KMS-11 (cell line): ENCODE measurements at regions not wholly inside any gene's neighbourhood (a gene's known extent, or its start where the extent isn't known, plus 50 kb on each side); places are given as distances from the start of the nearest gene placed in this dataset.

Experiments
- H2AFZ ChIP-seq: fragments of 200-600 bp; sonication (generic); 2 replicates; pipeline ENCODE4 v1.6.1; 2016; ENCODE audit warnings: antibody characterized with exemption, mixed run types, low read depth
- H3K27ac ChIP-seq: fragments of 200-600 bp; sonication (generic); 2 replicates; pipeline ENCODE4 v1.6.1; 2016; ENCODE audit warnings: mild to moderate bottlenecking, mixed run types
- H3K27me3 ChIP-seq: fragments of 200-600 bp; sonication (generic); 2 replicates; pipeline ENCODE4 v1.6.1; 2017; ENCODE audit warnings: mild to moderate bottlenecking, low read depth, mixed run types, moderate library complexity; ENCODE audit not compliant: insufficient read depth
- H3K36me3 ChIP-seq: fragments of 200-600 bp; sonication (generic); 2 replicates; pipeline ENCODE4 v1.6.1; 2017; ENCODE audit warnings: mild to moderate bottlenecking, mixed run types; ENCODE audit not compliant: insufficient read depth
- H3K4me1 ChIP-seq: fragments of 200-600 bp; sonication (generic); 2 replicates; pipeline ENCODE4 v1.6.1; 2016; ENCODE audit warnings: mild to moderate bottlenecking, low read depth, mixed run types; ENCODE audit not compliant: poor library complexity, severe bottlenecking
- H3K4me2 ChIP-seq: fragments of 200-600 bp; sonication (generic); 2 replicates; pipeline ENCODE4 v1.7.0; 2016; ENCODE audit warnings: mild to moderate bottlenecking, mixed run types
- H3K4me3 ChIP-seq: fragments of 200-600 bp; sonication (generic); IDR thresholded peaks from 2 replicates; pipeline ENCODE4 v1.6.1; 2017; ENCODE audit warnings: low read depth, low read length, mixed read lengths; ENCODE audit not compliant: insufficient read depth
- H3K79me2 ChIP-seq: fragments of 200-600 bp; sonication (generic); 2 replicates; pipeline ENCODE4 v1.6.1; 2016; ENCODE audit warnings: low read depth, mixed run types; ENCODE audit not compliant: insufficient read depth
- H3K9ac ChIP-seq: fragments of 200-600 bp; sonication (generic); 2 replicates; pipeline ENCODE4 v1.6.1; 2016; ENCODE audit warnings: mild to moderate bottlenecking, mixed run types
- H4K20me1 ChIP-seq: fragments of 200-600 bp; sonication (generic); 2 replicates; pipeline ENCODE4 v1.6.1; 2016; ENCODE audit warnings: mild to moderate bottlenecking, mixed run types; ENCODE audit not compliant: insufficient read depth
- CTCF ChIP-seq: fragments of 200-600 bp; sonication (generic); conservative IDR thresholded peaks from 2 replicates; pipeline ENCODE4 v1.6.1; 2017; ENCODE audit warnings: low read depth, mild to moderate bottlenecking, antibody characterized with exemption, low read length, moderate library complexity, mixed read lengths

GRCh38 chr5:91635950-91636734 is 253.0 kb upstream of the ARRDC3 start:
- H3K9ac ChIP-seq, result no peak overlapping the region
- H3K4me3 ChIP-seq, result no peak overlapping the region
- H3K4me1 ChIP-seq, result no peaks in the 10 kb centered on the region
- no peaks in the 10 kb centered on the region for H3K79me2 ChIP-seq
- H3K27ac ChIP-seq, result no peak overlapping the region
- no peak for TF ChIP-seq CTCF
- no peaks in the 10 kb centered on the region for H3K27me3 ChIP-seq
- no peak overlapping the region for H3K4me2 ChIP-seq
- H2AFZ ChIP-seq, result no peak overlapping the region
- no peaks in the 10 kb centered on the region for H4K20me1 ChIP-seq
- no peaks in the 10 kb centered on the region for H3K36me3 ChIP-seq

DNA sequence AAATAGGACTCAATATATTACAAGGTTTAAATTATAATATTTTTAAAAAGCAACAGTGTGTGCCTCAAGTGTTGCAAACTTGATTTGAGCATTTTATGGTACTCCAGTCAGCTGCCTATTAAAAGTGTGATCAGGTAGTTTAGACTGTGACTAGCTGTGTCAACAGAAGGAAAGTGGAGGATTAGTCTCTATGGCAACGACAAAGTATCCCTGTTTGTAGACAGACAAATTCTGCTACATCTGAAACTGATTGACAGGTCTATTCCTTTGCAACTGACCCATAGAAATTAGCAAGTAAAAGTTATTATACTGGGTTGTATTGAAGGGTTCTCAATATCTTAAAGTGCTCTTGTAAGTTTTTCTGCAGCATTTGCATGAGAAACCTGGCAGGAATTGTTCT is 249.8 kb upstream of the ARRDC3 start:
- H4K20me1 ChIP-seq, result no peaks in the 10 kb centered on the region
- TF ChIP-seq CTCF, result no peak
- H3K36me3 ChIP-seq, result no peaks in the 10 kb centered on the region
- H3K4me1 ChIP-seq, result no peaks in the 10 kb centered on the region
- no peak overlapping the region for H3K4me2 ChIP-seq
- no peaks in the 10 kb centered on the region for H3K79me2 ChIP-seq
- H3K9ac ChIP-seq, result no peak overlapping the region
- H3K4me3 ChIP-seq, result no peak overlapping the region
- no peak overlapping the region for H3K27ac ChIP-seq
- no peak overlapping the region for H2AFZ ChIP-seq
- no peaks in the 10 kb centered on the region for H3K27me3 ChIP-seq

DNA sequence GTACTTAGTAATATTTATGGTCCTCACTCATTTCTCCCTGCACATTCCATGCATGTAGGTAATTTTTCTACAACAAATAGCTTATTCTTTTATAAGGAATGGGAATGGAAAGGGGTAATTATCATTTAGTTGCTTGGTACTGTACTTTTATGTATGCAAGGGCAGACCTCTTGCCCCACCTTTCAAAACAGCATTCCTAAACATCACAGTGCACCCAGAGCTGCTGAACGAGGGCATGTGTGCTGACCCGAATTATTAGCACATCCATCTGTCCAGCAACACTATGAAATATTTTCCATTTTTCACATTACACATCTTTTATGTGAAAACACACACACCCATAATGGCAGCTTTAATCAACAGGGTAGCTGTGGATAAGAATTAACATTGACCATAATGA is 228.6 kb upstream of the ARRDC3 start:
- H3K4me1 ChIP-seq, result no peaks in the 10 kb centered on the region
- no peak overlapping the region for H2AFZ ChIP-seq
- TF ChIP-seq CTCF, result no peak
- no peak overlapping the region for H3K9ac ChIP-seq
- no peaks in the 10 kb centered on the region for H3K27me3 ChIP-seq
- no peaks in the 10 kb centered on the region for H3K79me2 ChIP-seq
- H3K4me2 ChIP-seq, result no peak overlapping the region
- no peak overlapping the region for H3K27ac ChIP-seq
- H3K36me3 ChIP-seq, result no peaks in the 10 kb centered on the region
- H4K20me1 ChIP-seq, result no peaks in the 10 kb centered on the region
- H3K4me3 ChIP-seq, result no peak overlapping the region

DNA sequence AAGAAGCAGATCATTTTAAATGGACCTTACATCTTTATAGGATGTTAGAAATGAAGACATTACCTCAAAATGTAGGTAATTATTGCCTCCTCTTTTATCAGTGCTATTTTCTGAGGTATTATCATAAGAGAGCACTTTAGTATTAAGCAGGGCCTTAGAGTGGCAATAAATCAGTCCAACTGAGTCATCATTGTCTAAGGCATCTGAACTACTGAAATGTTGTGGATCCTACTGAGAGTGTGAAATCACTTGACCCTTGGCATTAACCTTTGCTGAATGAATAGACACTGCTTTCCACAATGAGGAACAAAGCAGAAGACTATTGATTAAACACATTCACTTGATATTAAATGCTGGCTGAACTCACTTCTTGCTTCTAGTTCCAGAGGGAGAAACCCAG is 224.6 kb upstream of the ARRDC3 start:
- no peaks in the 10 kb centered on the region for H3K36me3 ChIP-seq
- H4K20me1 ChIP-seq, result no peaks in the 10 kb centered on the region
- H3K27me3 ChIP-seq, result no peaks in the 10 kb centered on the region
- H3K4me1 ChIP-seq, result no peaks in the 10 kb centered on the region
- H2AFZ ChIP-seq, result no peak overlapping the region
- no peak overlapping the region for H3K4me3 ChIP-seq
- no peak overlapping the region for H3K4me2 ChIP-seq
- no peaks in the 10 kb centered on the region for H3K79me2 ChIP-seq
- TF ChIP-seq CTCF, result no peak
- H3K9ac ChIP-seq, result no peak overlapping the region
- H3K27ac ChIP-seq, result no peak overlapping the region
